ENCODE measurements at regions not wholly inside any gene's neighbourhood (a gene's known extent, or its start where the extent isn't known, plus 50 kb on each side); places are given as distances from the start of the nearest gene placed in this dataset.

- WGBS (ENCODE audit: missing lambda C conversion rate), result 10% methylated on average over 1 of the region's 1 CpG
- ATAC-seq, result no peak
- no peak for FAIRE-seq
- no peak for DNase-seq (ENCODE audit: low read depth in 1 of 2, low spot score in 1 of 2)
- CTCF ChIA-PET, result no interaction called here
- H3K4me3 ChIP-seq, result no peak overlapping the region
- H3K4me2 ChIP-seq, result no peak overlapping the region
- H3K4me1 ChIP-seq, result no peaks in the 10 kb centered on the region
- TF ChIP-seq KDM1A (IDR thresholded peaks at IDR 0.05; ENCODE audit: low read depth), result no peak
- no peak for TF ChIP-seq E2F6 (IDR thresholded peaks at IDR 0.05; ENCODE audit: borderline replicate concordance, low read depth)
- no peak for TF ChIP-seq HOXB5 (CRISPR knock-in tag; IDR thresholded peaks at IDR 0.05)
- no peak for TF ChIP-seq PBX3 (IDR thresholded peaks at IDR 0.05)
- H3K27ac ChIP-seq, result no peak overlapping the region
- POLR2A ChIA-PET, result no interaction called here
- no peaks in the 10 kb centered on the region for H3K9me3 ChIP-seq
Measured at GRCh38 chr14:25485381-25485780, 435.4 kb upstream of the STXBP6 start.

GRCh38 chr14:25484906-25485305, 435.0 kb upstream of the STXBP6 start:
- FAIRE-seq, result no peak
- no peak for DNase-seq (ENCODE audit: low read depth in 1 of 2, low spot score in 1 of 2)
- CTCF ChIA-PET, result no interaction called here
- H3K27ac ChIP-seq, result no peak overlapping the region
- 0% methylated on average over 1 of the region's 1 CpG for WGBS (ENCODE audit: missing lambda C conversion rate)
- TF ChIP-seq JUN (IDR thresholded peaks at IDR 0.05) (no peak), TFCP2L1 (CRISPR knock-in tag; IDR thresholded peaks at IDR 0.05) (no peak), ELK1 (IDR thresholded peaks at IDR 0.05; ENCODE audit: low read depth, low read length) (no peak), FOSL2 (IDR thresholded peaks at IDR 0.05) (no peak), FOSL2 (CRISPR knock-in tag; IDR thresholded peaks at IDR 0.05) (no peak), EP300 (IDR thresholded peaks at IDR 0.05) (no peak), HEYL (CRISPR knock-in tag; IDR thresholded peaks at IDR 0.05) (no peak), JUNB (IDR thresholded peaks at IDR 0.05) (no peak), CHD4 (IDR thresholded peaks at IDR 0.05; ENCODE audit: borderline replicate concordance) (no peak), USF2 (IDR thresholded peaks at IDR 0.05) (no peak), RNF2 (IDR thresholded peaks at IDR 0.05; ENCODE audit: borderline replicate concordance, low read depth) (no peak)
- H3K4me1 ChIP-seq, result no peaks in the 10 kb centered on the region
- H3K9me3 ChIP-seq, result no peaks in the 10 kb centered on the region
- ATAC-seq, result no peak
- POLR2A ChIA-PET, result no interaction called here
- no peak overlapping the region for H3K4me3 ChIP-seq
- no peak overlapping the region for H3K4me2 ChIP-seq

- Histone ChIP-seq H3K4me2 (no peak overlapping the region), H3K4me3 (no peak overlapping the region), H3K4me1 (no peaks in the 10 kb centered on the region), H3K27ac (no peak overlapping the region), H3K9me3 (no peaks in the 10 kb centered on the region)
- 4% methylated on average over 1 of the region's 1 CpG for WGBS (ENCODE audit: missing lambda C conversion rate)
- FAIRE-seq, result no peak
- CTCF ChIA-PET, result no interaction called here
- TF ChIP-seq RARB (CRISPR knock-in tag; IDR thresholded peaks at IDR 0.05), result no peak
- no peak for TF ChIP-seq GATA3 (IDR thresholded peaks at IDR 0.05; ENCODE audit: borderline replicate concordance)
- no peak for TF ChIP-seq HOXB13 (CRISPR knock-in tag; IDR thresholded peaks at IDR 0.05; ENCODE audit: low read depth)
- no peak for TF ChIP-seq HMGXB4 (CRISPR knock-in tag; IDR thresholded peaks at IDR 0.05; ENCODE audit: borderline replicate concordance)
- no peak for TF ChIP-seq RAD21 (conservative IDR thresholded peaks at IDR 0.05 in 1 of 2, IDR thresholded peaks at IDR 0.05 in 1 of 2)
- TF ChIP-seq MAZ (IDR thresholded peaks at IDR 0.05; ENCODE audit: borderline replicate concordance, low read depth, low read length), result no peak
- TF ChIP-seq POLR2AphosphoS2 (conservative IDR thresholded peaks at IDR 0.05; ENCODE audit: low read length), result no peak
- TF ChIP-seq JUNB (IDR thresholded peaks at IDR 0.05), result no peak
- no peak for TF ChIP-seq FOSB (CRISPR knock-in tag; IDR thresholded peaks at IDR 0.05)
- POLR2A ChIA-PET, result no interaction called here
- ATAC-seq, result no peak
- DNase-seq (ENCODE audit: low read depth in 1 of 2, low spot score in 1 of 2), result no peak
Measured at GRCh38 chr14:25484235-25484634, 434.3 kb upstream of the STXBP6 start.
